ENCODE measurements at regions not wholly inside any gene's neighbourhood (a gene's known extent, or its start where the extent isn't known, plus 50 kb on each side); places are given as distances from the start of the nearest gene placed in this dataset.
A peak's percentile ranks its signal among the peaks of the same experiment; 100 is the strongest.
"Not testable (repeated sequence)": the region's sequence is repeated elsewhere in the genome, so short reads cannot be mapped to it uniquely, and the experiment has no call there.

GRCh38 chr12:74018849-74019248 is 518.8 kb upstream of the ATXN7L3B start:
- no peak for DNase-seq

- peak; percentile 63 for DNase-seq
These were observed 515.7 kb upstream of the ATXN7L3B start for GRCh38 chr12:74021937-74022336.

GRCh38 chr12:74031045-74031444 is 506.6 kb upstream of the ATXN7L3B start:
- DNase-seq, result no peak

- DNase-seq, result no peak
These were observed 504.1 kb upstream of the ATXN7L3B start for GRCh38 chr12:74033531-74033930.

- DNase-seq, result not testable (repeated sequence)
These were observed 498.5 kb upstream of the ATXN7L3B start for GRCh38 chr12:74039138-74039537.

GRCh38 chr12:74043343-74043742 is 494.3 kb upstream of the ATXN7L3B start:
- DNase-seq, result no peak

- DNase-seq, result no peak
These were observed 488.3 kb upstream of the ATXN7L3B start for GRCh38 chr12:74049348-74049747.

- no peak for DNase-seq
These were observed 485.8 kb upstream of the ATXN7L3B start for GRCh38 chr12:74051848-74052247.

- no peak for DNase-seq
These were observed 471.2 kb upstream of the ATXN7L3B start for GRCh38 chr12:74066476-74066875.

GRCh38 chr12:74071182-74071581 is 466.5 kb upstream of the ATXN7L3B start:
- DNase-seq, result no peak

- DNase-seq, result no peak
These were observed 460.7 kb upstream of the ATXN7L3B start for GRCh38 chr12:74076918-74077317.

- DNase-seq, result no peak
These were observed 432.2 kb upstream of the ATXN7L3B start for GRCh38 chr12:74105434-74105833.

- no peak for DNase-seq
These were observed 428.9 kb upstream of the ATXN7L3B start for GRCh38 chr12:74108729-74109128.

GRCh38 chr12:74111688-74112360 is 425.8 kb upstream of the ATXN7L3B start:
- no peak for DNase-seq

GRCh38 chr12:74119811-74120362 is 417.7 kb upstream of the ATXN7L3B start:
- DNase-seq, result no peak

- no peak for DNase-seq
These were observed 417.0 kb upstream of the ATXN7L3B start for GRCh38 chr12:74120644-74121043.

- no peak for DNase-seq
These were observed 407.9 kb upstream of the ATXN7L3B start for GRCh38 chr12:74129702-74130101.

GRCh38 chr12:74144396-74144795 is 393.2 kb upstream of the ATXN7L3B start:
- DNase-seq, result no peak

GRCh38 chr12:74145328-74145727 is 392.3 kb upstream of the ATXN7L3B start:
- DNase-seq, result no peak

GRCh38 chr12:74148849-74149248 is 388.8 kb upstream of the ATXN7L3B start:
- DNase-seq, result no peak

- DNase-seq, result no peak
These were observed 385.3 kb upstream of the ATXN7L3B start for GRCh38 chr12:74152370-74152769.

- no peak for DNase-seq
These were observed 371.5 kb upstream of the ATXN7L3B start for GRCh38 chr12:74166096-74166495.

- no peak for DNase-seq
These were observed 368.0 kb upstream of the ATXN7L3B start for GRCh38 chr12:74169607-74170006.

GRCh38 chr12:74170645-74171477 is 366.8 kb upstream of the ATXN7L3B start:
- no peak for DNase-seq
